PC-9 (cell line): ENCODE measurements at regions not wholly inside any gene's neighbourhood (a gene's known extent, or its start where the extent isn't known, plus 50 kb on each side); places are given as distances from the start of the nearest gene placed in this dataset.

Experiments
- BruUV-seq: library from RNA; stranded (reverse); fragments of 400-500 nt; replicated peaks from 2 replicates; lab custom pipeline; 2021; lab: Mats Ljungman, UMichigan
- CTCF ChIA-PET: fragments of 300-600 bp; sonication (Branson Sonifier 250); formaldehyde crosslinking; loops from one replicate; lab custom pipeline; 2022; ENCODE audit warnings: antibody characterized with exemption; lab: Charles Lee
- POLR2A ChIA-PET: fragments of 300-600 bp; sonication (Branson Sonifier 250); formaldehyde crosslinking; loops from one replicate; lab custom pipeline; 2022; ENCODE audit warnings: antibody characterized with exemption; ENCODE audit not compliant: unreplicated experiment; lab: Charles Lee
- DNase-seq, 2 experiments: peaks; one replicate each; pipeline versions ENCODE4 v3.0.0 to v3.0.0-alpha.2; 2015 to 2022; ENCODE audit warnings: mixed read lengths in 1 of 2
- H2AFZ ChIP-seq: fragments of 200-600 bp; sonication (generic); 2 replicates; pipeline ENCODE4 v1.8.1; 2017; ENCODE audit warnings: antibody characterized with exemption
- H3F3A ChIP-seq: fragments of 200-600 bp; sonication (generic); 2 replicates; pipeline ENCODE4 v1.8.1; 2017; ENCODE audit warnings: antibody characterized with exemption, mild to moderate bottlenecking, low read depth; ENCODE audit not compliant: insufficient read depth
- H3K27ac ChIP-seq: fragments of 200-600 bp; sonication (generic); 2 replicates; pipeline ENCODE4 v1.6.1; 2016; ENCODE audit warnings: mixed run types
- H3K27me3 ChIP-seq: fragments of 200-600 bp; sonication (generic); 2 replicates; pipeline ENCODE4 v1.6.1; 2016; ENCODE audit warnings: low read depth, mixed run types; ENCODE audit not compliant: insufficient read depth
- H3K36me3 ChIP-seq: fragments of 200-600 bp; sonication (generic); 2 replicates; pipeline ENCODE4 v1.6.1; 2016; ENCODE audit warnings: low read depth, mixed run types
- H3K4me1 ChIP-seq: fragments of 200-600 bp; sonication (generic); replicated peaks from 2 replicates; pipeline ENCODE4 v1.6.1; 2016; ENCODE audit warnings: mixed run types; ENCODE audit not compliant: insufficient read depth
- H3K4me2 ChIP-seq: fragments of 200-600 bp; sonication (generic); 2 replicates; pipeline ENCODE4 v1.6.1; 2017; ENCODE audit warnings: mixed run types
- H3K4me3 ChIP-seq: fragments of 200-600 bp; sonication (generic); 2 replicates; pipeline ENCODE4 v1.6.1; 2016; ENCODE audit warnings: mixed run types
- H3K79me2 ChIP-seq: fragments of 200-600 bp; sonication (generic); 2 replicates; pipeline ENCODE4 v1.6.1; 2017; ENCODE audit warnings: low read depth, mixed run types
- H3K9me2 ChIP-seq: fragments of 200-600 bp; sonication (generic); 2 replicates; pipeline ENCODE4 v1.8.1; 2017; ENCODE audit warnings: mild to moderate bottlenecking; ENCODE audit not compliant: insufficient read depth
- H3K9me3 ChIP-seq: fragments of 200-600 bp; sonication (generic); 2 replicates; pipeline ENCODE4 v1.8.1; 2016; ENCODE audit warnings: low read depth; ENCODE audit not compliant: insufficient read depth
- H4K20me1 ChIP-seq: fragments of 200-600 bp; sonication (generic); 2 replicates; pipeline ENCODE4 v1.8.1; 2017; ENCODE audit not compliant: insufficient read depth
- CTCF ChIP-seq: fragments of 200-600 bp; sonication (generic); conservative IDR thresholded peaks from 2 replicates; pipeline ENCODE4 v1.6.1; 2017; ENCODE audit warnings: mixed run types, antibody characterized with exemption, mild to moderate bottlenecking, moderate library complexity
- EZH2 ChIP-seq: fragments of 200-600 bp; sonication (generic); IDR thresholded peaks from 2 replicates; pipeline ENCODE4 v1.8.0; 2017; ENCODE audit warnings: antibody characterized with exemption, low read depth
- intact Hi-C: fragments of 100-400 bp; cut with micrococcal nuclease; formaldehyde crosslinking; loops from one replicate; pipeline ENCODE4 v1.10.0; 2022; ENCODE audit not compliant: unreplicated experiment

GRCh38 chr6:97939440-97940168 is 656.6 kb upstream of the MMS22L start:
- H3K4me3 ChIP-seq, result no peak overlapping the region
- H3K36me3 ChIP-seq, result no peaks in the 10 kb centered on the region
- H3K9me2 ChIP-seq, result no peaks in the 10 kb centered on the region
- intact Hi-C loops, result no loop called here
- H3K79me2 ChIP-seq, result no peaks in the 10 kb centered on the region
- DNase-seq, result no peak
- H3K9me3 ChIP-seq, result no peaks in the 10 kb centered on the region; the same call in 1 of the 2 replicates
- H3K4me2 ChIP-seq, result no peak overlapping the region
- no TSS peak for BruUV-seq
- no peaks in the 10 kb centered on the region for H3K4me1 ChIP-seq
- POLR2A ChIA-PET, result no interaction called here
- no peak overlapping the region for H2AFZ ChIP-seq
- H3K27ac ChIP-seq, result no peak overlapping the region
- H3F3A ChIP-seq, result no peaks in the 10 kb centered on the region
- TF ChIP-seq EZH2, result no peak
- TF ChIP-seq CTCF, result no peak
- CTCF ChIA-PET, result no interaction called here
- no peaks in the 10 kb centered on the region for H3K27me3 ChIP-seq
- no peaks in the 10 kb centered on the region for H4K20me1 ChIP-seq

- no TSS peak for BruUV-seq
- peak; percentile 80 to 91 for DNase-seq
- Histone ChIP-seq H3K4me1 (peaks cover 17% of the 10 kb centered on the region), H3K9me2 (no peaks in the 10 kb centered on the region), H3K36me3 (no peaks in the 10 kb centered on the region), H3K4me3 (no peak overlapping the region), H3K27me3 (no peaks in the 10 kb centered on the region), H3K9me3 (no peaks in the 10 kb centered on the region; the same call in 1 of the 2 replicates), H3F3A (peaks cover 9% of the 10 kb centered on the region; the same call in 1 of the 2 replicates), H2AFZ (no peak overlapping the region), H3K27ac (peak overlapping the region; percentile 53), H3K79me2 (no peaks in the 10 kb centered on the region), H3K4me2 (peak overlapping the region; percentile 15; the same call in 1 of the 2 replicates), H4K20me1 (no peaks in the 10 kb centered on the region)
- ChIA-PET POLR2A (no interaction called here), CTCF (no interaction called here)
- TF ChIP-seq EZH2, result no peak
- no peak for TF ChIP-seq CTCF
- intact Hi-C loops, result no loop called here
Observed at GRCh38 chr6:97947841-97948240, 664.8 kb upstream of the MMS22L start.

GRCh38 chr6:97958134-97958533 is 675.1 kb upstream of the MMS22L start:
- no peaks in the 10 kb centered on the region for H3K79me2 ChIP-seq
- BruUV-seq, result no TSS peak
- no peaks in the 10 kb centered on the region for H3K36me3 ChIP-seq
- H3F3A ChIP-seq, result no peaks in the 10 kb centered on the region
- TF ChIP-seq EZH2, result no peak
- no peak for TF ChIP-seq CTCF
- H4K20me1 ChIP-seq, result no peaks in the 10 kb centered on the region
- ChIA-PET CTCF (interaction anchor here (0.5 kb wide), 1 partner anchor 1706 kb away, joined by 6 read pairs; no protein-coding TSS in a partner anchor), POLR2A (no interaction called here)
- H3K9me2 ChIP-seq, result no peaks in the 10 kb centered on the region
- H3K4me3 ChIP-seq, result no peak overlapping the region
- no peaks in the 10 kb centered on the region for H3K27me3 ChIP-seq
- DNase-seq, result peak; percentile 58 to 83
- intact Hi-C loops, result no loop called here
- no peak overlapping the region for H3K27ac ChIP-seq
- no peaks in the 10 kb centered on the region for H3K4me1 ChIP-seq
- H3K9me3 ChIP-seq, result no peaks in the 10 kb centered on the region
- H3K4me2 ChIP-seq, result no peak overlapping the region
- no peak overlapping the region for H2AFZ ChIP-seq
